DMS79 treated with DMSO at 0.1 percent for 48 hours (cell line): ENCODE measurements at regions not wholly inside any gene's neighbourhood (a gene's known extent, or its start where the extent isn't known, plus 50 kb on each side); places are given as distances from the start of the nearest gene placed in this dataset.
"Not testable (repeated sequence)": the region's sequence is repeated elsewhere in the genome, so short reads cannot be mapped to it uniquely, and the experiment has no call there.

Experiments used
- DNase-seq: peaks from one replicate; lab custom pipeline; 2025; lab: John Stamatoyannopoulos, UW

DNA sequence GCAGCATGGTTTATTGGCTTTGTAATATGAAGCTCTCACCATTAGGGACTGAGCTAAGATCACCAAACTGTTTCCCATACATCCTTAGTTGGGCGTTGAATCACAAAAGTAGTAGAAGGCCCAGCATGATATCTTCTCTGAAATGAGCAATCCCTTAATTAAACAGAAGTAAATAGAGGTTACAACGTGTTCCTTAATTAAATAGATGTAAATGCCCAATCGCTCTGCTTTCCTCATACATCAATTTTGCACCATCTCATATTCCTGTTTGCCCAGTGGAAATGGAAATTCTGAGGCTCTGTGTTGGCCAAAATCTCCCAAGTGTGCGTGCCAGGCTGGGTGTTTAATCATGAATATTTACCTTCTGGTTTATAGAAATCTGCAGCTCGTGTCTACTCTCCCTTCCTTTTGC, 107.4 kb upstream of the FOXB1 start:
- DNase-seq: no peak

DNA sequence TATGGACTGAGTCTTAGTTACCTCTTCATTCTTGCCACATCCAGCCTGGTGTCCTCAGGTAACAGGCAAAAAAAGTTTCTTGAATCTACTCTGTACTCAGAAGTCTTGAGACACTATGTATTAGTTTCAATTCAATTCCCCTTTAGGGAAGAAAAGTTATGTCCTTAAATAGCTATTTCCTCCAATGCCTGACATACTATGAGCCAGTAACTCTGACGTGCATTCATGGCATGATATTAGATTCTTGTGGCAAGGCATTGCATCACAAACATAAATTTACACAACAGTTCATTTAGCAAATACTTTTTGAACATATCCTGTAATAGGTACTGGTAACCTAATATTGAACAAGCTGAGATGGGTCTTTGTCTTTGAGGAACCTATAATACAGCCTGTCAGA, 109.3 kb upstream of the FOXB1 start:
- no peak for DNase-seq

DNA sequence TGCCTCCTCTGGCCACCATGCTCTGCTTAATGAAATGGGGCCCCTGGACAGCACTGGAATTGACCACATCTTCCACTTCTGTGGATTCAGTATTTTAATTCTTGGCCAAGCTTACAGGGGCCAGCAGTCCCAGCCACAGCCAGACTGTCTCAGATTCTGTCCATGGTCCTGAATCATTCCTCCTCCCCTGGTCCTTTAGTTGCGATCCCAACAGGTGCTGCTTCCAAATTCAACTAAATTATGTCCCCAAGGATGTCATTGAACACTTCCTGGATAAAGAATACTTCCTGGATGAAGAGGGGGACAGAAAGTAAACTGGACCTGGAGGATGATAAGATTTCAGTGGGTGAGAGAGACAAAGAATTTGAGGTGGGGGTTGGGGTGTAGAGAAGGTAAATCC, 111.1 kb upstream of the FOXB1 start:
- DNase-seq: no peak

DNA sequence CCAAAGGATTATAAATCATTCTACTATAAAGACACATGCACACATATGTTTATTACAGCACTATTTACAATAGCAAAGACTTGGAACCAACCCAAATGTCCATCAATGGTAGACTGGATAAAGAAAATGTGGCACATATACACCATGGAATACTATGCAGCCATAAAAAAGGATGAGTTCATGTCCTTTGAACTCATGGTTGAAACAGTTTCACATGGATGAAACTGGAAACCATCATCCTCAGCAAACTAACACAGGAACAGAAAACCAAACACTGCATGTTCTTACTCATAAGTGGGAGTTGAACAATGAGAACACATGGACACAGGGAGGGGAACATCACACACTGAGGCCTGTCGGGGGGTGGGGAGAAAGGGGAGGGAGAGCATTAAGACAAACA, 116.2 kb upstream of the FOXB1 start:
- DNase-seq: not testable (repeated sequence)

DNA sequence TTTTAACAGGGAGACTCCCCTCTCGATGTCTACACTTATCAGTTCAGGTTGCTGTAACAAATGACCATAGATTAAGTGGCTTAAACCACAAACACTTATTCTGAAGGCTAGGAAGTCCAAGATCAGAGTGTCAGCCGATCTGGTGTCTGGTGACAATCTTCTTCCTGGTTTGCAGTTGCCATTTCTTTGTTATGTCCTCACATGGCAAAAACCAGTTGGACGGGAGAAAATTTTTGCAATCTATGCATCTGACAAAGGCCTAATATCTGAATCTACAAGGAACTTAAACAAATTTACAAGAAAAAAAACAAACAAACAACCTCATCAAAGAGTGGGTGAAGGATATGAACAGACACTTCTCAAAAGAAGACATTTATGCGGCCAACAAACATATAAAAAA, 116.9 kb upstream of the FOXB1 start:
- peak; percentile 50 for DNase-seq

DNA sequence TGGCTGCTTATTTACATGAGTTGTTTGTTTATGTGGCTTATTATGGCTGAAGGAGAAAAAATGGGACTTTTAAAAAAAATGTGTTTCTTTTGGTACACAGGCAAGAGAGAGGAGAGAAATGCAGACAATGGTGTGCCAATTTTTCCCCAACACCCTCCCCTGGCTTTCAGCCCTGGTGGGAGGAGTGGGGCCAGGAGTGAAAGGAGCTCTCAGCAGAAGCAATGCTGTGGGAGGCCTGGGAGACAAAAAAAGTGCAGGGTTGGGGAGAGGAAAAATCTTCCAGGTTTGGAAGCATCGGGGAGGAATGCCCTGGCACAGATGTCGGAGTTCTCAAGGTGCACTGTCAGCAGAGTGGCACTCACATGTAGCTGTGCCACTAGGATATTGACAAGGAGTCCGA, 117.7 kb upstream of the FOXB1 start:
- peak; percentile 44 for DNase-seq

DNA sequence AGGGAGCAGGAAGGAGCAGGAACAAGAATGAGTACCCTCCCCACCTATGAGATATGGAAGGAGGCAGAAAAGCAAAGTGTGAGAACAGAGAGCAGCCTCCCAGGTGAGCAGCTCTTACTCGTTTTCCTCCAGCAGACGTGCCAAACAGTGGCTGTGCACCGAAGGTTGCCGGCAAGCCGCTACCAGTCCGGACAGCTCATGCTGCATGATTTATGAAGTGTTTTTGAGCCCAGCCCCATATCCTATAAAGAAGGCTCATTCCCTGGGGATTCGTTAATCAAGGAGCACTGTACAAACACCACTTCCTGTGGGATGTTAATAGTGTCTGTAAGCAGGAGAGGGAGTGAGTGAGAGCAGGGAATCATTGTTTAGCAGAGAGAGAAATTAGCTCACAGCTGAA, 118.3 kb upstream of the FOXB1 start:
- DNase-seq: peak; percentile 85

DNA sequence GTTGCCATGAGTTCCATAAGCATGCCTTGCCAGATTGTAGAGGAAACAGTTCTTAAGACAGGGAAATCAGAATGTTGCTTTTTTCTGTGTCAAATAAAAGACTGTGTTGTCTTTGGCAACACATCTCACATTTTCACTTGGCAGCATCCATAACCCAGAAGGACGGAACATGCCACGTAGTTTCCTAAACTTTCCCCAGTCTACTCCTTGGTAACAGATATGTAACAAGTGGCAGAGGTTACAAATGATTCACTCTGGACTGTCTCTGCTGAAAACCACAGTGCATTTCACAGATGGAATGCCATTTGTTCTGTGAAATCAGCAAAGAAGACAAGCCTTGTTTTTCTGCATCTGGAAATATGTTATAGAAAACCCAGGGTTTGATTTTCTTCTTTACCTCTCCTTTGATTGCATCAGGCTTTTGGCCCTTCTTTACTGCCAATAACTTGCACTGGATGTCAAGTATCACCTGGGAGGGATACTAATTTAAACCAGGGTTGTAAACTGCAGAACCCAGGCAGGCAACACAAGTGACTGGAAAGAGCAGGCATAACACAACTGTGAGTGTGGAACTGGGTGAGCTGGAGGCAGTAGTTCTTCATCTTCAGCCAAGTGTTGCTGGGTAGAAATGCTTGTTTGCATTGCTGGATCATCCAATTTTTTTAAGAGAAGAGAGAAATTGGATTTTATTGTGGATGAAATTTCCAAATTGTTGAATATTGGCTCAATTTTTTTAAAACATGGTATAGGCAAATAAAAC, 124.4 kb upstream of the FOXB1 start:
- DNase-seq: no peak

DNA sequence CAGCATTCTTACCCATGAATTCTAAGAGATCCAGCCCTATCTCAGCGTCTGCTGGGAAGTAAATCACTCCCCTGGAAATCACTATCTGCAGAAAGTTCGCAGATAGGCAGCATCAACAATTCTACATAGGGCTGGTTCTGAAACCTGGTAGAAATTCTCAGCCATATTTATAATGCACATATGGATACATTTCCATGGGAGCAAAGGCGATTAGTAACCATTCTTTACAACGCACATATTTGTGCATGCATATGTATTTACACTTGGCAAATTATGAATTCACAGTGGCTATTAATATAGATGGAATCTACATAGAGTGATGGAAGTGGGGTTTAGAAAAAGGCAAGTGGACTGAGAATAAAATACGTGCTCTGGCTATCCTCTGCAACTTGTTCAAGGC, 128.0 kb upstream of the FOXB1 start:
- no peak for DNase-seq

DNA sequence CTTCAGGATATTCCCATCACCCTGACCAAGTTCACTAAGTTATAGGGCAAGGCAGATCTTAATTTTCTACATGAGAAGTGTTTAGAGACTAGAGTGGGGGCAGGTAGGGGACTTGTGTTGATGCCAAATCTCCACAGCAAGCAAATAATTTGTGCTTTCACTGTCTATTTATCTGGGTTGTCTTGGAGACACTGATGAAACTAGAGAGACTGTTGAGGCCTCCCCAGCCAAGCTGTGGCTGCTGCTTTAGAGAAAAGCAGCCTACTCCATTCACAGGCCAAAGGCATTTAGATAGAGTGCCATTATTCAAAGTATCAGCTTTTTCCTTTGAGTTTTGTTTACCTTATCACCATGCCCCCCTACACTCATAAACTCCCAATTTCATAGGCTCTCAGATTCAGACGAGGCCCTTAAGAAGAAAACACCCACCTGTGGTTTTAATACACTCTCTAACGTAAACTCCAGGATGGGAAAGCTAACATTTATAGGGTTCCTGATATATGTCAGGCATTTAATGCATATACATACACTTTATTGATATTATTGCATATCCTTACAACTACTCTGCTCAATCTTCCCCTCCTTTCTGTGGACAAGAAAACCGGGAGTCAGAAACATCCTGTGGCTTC, 130.4 kb upstream of the FOXB1 start:
- DNase-seq: peak; percentile 23

DNA sequence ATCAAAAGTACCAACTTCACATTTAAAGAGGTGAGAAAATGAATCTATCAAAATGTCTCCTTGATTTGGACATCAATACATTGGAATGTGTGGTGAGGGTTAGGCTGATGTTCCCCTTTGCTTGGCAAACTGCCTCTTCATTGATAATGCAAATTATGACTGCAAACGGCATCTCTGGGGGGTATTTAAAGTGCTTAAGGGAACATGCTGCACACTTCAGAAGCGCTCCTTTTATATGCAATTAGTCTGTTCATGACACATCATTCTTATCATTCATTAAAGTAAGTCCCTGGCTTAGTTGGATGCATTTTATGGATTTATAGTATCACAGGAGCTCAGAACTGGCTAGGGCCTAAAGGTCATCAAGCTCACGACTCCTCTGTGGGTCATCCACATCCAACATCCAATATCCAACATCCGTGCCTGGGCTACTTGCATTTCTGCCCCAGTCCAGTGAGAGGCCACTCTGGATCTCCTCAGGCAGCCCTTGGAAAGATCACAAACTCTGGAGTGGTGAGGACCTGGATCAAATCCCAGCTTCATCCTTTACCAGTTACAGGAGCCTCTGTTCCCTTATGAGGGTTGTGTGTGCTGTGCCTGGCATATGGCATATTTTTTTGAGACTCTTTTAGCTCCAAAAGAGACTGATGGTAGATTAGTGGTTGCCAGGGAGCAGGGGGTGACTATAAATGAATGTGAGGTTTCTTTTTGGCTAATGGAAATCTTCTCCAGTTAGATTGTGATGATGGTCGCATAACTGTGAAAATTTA, 136.8 kb upstream of the FOXB1 start:
- no peak for DNase-seq

DNA sequence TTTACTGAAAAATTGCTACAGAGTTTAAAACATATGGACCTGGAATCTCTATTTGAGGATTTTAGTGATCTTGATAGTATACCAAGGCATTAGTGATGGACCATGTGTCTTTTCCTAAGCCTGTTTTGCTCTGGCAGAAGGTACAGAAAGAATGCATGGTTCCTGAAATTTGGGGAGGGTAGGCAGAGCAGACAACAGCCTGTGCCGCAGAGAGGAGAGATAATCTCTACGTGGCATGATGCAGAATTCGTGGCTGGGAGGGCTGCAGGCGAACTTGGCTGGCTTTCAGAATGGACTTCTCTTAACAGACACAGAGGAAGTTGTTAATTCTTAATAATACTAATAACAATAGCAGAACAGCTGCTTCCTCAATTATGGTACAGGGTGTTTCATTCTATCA, 137.5 kb upstream of the FOXB1 start:
- no peak for DNase-seq

DNA sequence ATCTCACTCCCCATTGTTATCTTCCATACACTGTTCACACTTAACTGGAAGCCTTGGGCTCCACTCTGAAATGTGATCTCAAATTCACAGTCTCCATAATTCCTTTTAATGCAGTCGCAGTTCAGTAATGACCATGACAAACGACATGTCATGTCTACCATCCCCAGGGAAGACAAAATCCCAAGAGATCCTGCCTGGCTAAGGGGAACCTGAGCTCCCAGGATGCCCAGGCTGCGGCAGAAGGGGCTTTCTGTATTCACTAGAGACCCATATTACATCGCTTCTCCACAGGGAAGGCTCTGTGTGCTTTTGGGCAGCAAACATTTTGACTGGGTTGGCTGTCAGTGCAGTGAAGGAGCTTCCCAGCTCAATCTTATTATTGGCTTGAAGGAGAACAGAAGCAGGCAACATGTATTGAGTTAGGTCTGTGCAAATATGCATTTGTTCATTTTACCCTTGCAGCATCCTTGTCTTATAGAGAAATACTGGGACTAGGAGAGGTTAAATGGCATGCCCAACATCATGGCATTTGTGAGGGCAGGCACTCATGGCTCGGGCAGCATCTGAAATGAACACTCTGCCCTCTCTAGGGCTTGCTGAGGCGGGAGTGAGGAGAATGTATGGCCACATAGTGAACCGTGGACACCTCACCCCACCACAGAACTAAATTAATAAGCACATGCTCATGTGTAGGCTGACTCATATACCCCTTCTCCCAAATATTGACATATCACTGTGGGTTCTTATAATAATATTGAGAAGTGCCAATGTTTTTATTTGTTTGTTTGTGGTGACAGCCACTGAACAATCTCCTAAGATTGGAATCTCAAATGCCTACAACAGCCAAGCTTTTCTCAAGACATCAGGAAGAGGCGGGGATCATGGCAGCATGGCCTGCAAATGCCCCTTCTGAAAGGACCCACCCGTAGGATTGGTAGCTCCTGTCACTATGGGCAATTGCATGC, 141.6 kb upstream of the FOXB1 start:
- DNase-seq: no peak

DNA sequence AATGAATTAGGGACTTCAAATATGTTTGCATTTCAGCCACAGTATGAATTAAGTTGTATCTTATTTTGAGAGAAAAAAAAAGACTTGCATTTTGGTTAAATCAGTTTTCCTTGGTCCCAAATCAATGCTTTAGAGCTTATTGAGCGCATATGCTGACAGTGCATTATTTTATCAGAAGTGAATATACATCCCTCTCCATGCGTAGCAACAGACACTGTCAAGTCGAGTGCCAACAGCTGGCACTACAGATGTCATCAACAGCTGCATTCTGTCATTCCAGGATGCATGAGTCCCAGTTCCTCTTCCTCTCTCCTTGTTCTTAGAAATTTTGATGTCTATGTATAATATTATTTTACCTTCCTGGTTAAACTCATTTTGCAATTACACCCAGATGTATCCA, 156.1 kb upstream of the FOXB1 start:
- DNase-seq: no peak

DNA sequence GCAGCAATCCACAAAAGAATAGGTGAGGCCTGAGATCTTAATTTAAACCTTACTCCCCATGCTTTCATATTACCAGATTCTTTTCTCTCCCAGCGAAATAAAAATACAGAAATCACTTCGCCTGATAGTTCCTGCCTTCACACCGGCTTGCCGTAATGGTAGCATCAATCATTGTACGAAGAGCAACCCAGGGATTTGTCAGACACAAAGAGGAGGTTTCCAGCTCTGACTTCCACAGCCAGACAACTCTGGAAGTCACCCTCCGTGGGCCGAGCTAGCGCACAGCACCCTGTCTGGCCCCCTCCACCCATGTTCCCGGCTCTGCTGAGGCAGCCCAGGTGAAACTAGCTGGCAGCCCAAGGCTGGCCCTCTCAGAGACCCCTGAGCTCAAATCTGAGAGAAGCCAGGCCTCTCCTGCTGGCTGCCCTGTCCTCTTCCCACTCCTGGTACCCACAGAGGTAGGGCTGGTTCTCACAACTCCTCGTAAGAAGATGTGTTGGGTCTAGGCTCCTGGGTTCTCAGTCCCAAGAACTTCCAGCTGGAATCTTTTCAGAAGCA, 156.9 kb upstream of the BNIP2 start:
- DNase-seq: no peak

DNA sequence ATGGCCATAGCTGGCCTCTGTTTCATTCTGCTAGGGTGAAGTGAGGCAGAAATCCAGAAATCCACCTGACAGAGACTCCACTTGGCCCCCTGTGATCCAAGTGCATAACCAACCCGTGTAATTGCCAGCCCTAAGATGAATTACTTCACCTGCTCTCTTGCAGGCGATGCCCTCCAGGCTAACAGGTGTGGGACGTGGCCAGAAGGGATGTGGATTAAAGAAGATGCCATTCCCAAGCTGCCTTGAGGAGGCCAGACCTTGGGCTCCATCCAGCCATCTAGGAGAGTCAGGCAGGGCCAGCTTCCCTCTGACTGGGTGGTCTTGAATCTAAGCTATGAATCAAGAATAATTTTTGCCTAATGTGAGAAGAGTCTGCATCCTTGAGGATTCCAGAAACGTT, 154.5 kb upstream of the BNIP2 start:
- no peak for DNase-seq

DNA sequence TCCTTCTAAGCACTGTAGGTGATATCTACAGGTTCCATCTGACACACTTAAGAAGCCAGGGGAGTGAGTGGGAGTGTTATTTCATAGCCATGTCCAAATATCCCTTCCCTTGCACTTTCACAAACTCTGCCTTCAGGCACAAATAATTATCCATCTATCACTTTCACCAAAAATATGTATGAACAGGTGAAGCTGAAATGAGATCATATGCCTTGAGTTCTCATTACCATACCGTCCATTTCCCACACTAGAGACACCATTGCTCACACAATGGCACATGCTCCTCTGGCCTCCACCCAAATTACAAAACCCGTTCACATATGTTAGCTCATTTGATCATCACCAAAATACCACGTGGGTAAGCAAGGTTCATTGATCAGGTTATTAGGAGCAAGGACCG, 151.9 kb upstream of the BNIP2 start:
- DNase-seq: no peak

DNA sequence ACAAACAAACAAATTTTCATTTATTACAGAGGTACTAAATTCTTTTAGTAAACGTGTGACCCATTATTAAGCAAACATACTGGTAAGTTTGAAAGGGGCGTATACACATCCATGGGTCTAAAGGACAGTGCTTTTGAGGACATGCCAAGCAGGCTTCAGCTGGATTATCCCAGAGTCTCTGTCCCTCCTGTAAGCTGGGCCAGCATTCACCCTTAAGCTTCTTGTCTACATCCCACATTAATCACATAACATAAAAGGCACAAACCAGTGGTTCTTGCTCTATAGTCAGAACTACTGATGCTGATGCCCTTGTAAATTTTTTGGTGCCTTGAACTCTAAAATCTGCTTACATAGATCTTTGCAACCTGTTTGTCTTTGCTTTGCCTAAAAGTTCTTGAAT, 150.8 kb upstream of the BNIP2 start:
- DNase-seq: no peak

DNA sequence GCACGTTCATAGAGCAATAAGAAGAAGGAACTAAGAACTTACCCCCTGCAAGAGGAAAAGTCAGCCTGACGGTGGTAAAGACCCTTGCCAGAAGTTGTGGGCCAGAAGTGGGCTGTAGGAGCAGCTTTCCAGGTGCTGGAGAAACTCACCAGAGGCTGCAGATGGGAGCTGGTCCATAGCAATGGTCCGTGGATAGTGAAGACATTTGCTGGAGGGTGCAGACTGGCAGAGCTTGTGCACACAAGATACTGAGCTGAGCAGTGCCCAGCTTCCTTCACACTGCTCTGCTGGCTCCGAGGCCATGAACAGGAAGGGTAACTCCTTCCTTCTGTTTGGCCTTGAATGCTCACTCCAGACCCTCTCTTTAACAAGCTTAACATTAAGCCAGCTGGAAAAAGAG, 149.8 kb upstream of the BNIP2 start:
- peak; percentile 10 for DNase-seq

DNA sequence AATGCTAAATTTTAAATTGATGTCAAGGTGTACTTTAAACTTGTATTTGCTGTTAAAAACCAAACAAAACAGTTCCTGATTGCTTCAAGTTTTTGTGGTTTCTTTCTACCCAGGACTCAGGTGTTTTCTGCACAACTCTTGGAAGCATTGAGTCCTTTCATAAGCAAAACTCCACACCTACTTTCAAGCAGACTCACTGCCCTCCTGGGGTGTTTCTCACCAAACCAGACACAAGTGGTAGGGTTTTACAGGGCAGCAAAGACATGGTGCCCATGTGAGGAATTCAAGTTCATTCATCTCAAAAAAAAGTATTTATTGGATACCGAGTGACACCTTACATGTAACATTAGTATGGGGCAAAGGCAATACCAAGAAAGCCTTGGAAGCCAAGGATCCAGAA, 146.7 kb upstream of the BNIP2 start:
- DNase-seq: no peak

DNA sequence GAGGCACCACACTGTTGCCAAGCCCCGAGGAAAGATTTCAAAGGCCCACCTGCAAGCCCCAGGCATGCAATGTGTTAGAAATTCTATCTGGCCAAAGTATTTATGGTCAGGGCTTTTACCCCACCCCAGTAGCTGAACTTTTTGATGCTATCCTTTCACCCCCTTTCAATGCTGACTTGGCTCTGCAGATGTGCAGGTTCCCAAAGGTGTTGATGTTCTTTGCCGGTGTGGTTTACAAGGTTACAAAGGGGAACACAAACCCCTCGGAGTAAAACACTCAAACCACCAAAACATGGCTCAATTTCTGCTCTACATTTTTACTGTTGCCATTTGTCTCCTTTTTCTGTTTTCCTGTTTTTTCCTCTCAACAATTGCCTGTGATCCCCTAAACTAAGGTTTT, 145.4 kb upstream of the BNIP2 start:
- no peak for DNase-seq

DNA sequence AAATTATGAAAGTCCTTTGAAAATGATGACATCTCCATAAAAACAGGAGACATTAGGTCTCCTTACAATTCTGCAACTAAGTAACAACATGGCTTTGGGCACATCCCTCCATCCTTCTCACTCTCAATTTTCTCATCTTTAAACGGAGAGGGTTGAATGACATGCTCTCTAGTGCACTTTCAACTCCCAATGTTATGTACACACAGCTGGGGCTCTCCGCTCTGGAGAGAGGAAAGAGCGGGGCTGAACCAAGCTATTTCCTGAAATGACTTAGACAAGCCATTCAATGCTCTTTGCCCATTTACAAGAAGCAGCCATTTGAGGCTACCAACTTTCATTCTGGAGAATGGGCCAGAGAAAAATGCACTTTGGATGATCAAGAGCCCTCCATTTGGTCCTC, 144.2 kb upstream of the BNIP2 start:
- no peak for DNase-seq
